ENCODE measurements at regions not wholly inside any gene's neighbourhood (a gene's known extent, or its start where the extent isn't known, plus 50 kb on each side); places are given as distances from the start of the nearest gene placed in this dataset.

DNA sequence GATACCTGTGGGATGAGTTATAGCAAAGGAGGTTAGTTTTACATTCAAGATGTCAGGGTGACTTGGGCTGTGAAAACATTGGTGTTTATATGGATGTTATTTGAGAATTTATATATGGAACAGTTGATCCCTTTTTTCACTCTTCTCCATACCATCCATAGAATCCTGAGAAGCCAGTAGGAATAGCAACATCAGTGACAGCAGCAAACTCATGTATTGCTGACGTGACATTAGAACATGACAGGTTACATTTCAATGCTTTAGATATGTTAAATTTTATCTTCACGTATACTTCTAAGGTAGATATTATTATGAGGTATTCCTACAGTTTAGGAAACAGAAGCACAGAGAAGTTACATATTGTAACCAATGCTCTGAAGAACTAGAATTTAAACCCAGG, 745.2 kb upstream of the GCFC2 start:
- TF ChIP-seq, protein P1, sequence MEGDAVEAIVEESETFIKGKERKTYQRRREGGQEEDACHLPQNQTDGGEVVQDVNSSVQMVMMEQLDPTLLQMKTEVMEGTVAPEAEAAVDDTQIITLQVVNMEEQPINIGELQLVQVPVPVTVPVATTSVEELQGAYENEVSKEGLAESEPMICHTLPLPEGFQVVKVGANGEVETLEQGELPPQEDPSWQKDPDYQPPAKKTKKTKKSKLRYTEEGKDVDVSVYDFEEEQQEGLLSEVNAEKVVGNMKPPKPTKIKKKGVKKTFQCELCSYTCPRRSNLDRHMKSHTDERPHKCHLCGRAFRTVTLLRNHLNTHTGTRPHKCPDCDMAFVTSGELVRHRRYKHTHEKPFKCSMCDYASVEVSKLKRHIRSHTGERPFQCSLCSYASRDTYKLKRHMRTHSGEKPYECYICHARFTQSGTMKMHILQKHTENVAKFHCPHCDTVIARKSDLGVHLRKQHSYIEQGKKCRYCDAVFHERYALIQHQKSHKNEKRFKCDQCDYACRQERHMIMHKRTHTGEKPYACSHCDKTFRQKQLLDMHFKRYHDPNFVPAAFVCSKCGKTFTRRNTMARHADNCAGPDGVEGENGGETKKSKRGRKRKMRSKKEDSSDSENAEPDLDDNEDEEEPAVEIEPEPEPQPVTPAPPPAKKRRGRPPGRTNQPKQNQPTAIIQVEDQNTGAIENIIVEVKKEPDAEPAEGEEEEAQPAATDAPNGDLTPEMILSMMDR (IDR thresholded peaks at IDR 0.05 in 4 of 5, conservative IDR thresholded peaks at IDR 0.05 in 1 of 5), result no peak
- TF ChIP-seq POLR2A (IDR thresholded peaks at IDR 0.05), result no peak
